ENCODE measurements at regions not wholly inside any gene's neighbourhood (a gene's known extent, or its start where the extent isn't known, plus 50 kb on each side); places are given as distances from the start of the nearest gene placed in this dataset.
"Not testable (repeated sequence)": the region's sequence is repeated elsewhere in the genome, so short reads cannot be mapped to it uniquely, and the experiment has no call there.

- DNase-seq (ENCODE audit: low read depth): no peak
These were observed 51.1 kb upstream of the JADE1 start for GRCh38 chr4:128758314-128758922.

GRCh38 chr4:128757712-128758111 lies 51.8 kb upstream of the JADE1 start:
- no peak for DNase-seq (ENCODE audit: low read depth)

- DNase-seq (ENCODE audit: low read depth): no peak
These were observed 58.1 kb upstream of the JADE1 start for GRCh38 chr4:128751354-128751753.

- not testable (repeated sequence) for DNase-seq (ENCODE audit: low read depth)
These were observed 67.8 kb upstream of the JADE1 start for GRCh38 chr4:128741748-128742147.

GRCh38 chr4:128737098-128737513 lies 72.4 kb upstream of the JADE1 start:
- no peak for DNase-seq (ENCODE audit: low read depth)

- DNase-seq (ENCODE audit: low read depth): no peak
These were observed 73.8 kb upstream of the JADE1 start for GRCh38 chr4:128735714-128736113.

GRCh38 chr4:128728190-128728589 lies 81.3 kb upstream of the JADE1 start:
- DNase-seq (ENCODE audit: low read depth): no peak

- DNase-seq (ENCODE audit: low read depth): no peak
These were observed 81.8 kb upstream of the JADE1 start for GRCh38 chr4:128727658-128728057.

- no peak for DNase-seq (ENCODE audit: low read depth)
These were observed 84.0 kb upstream of the JADE1 start for GRCh38 chr4:128725405-128726055.

- DNase-seq (ENCODE audit: low read depth): no peak
These were observed 86.6 kb upstream of the JADE1 start for GRCh38 chr4:128722911-128723310.

- no peak for DNase-seq (ENCODE audit: low read depth)
These were observed 87.6 kb upstream of the JADE1 start for GRCh38 chr4:128721896-128722295.

- DNase-seq (ENCODE audit: low read depth): no peak
These were observed 89.2 kb upstream of the JADE1 start for GRCh38 chr4:128720270-128720669.

- no peak for DNase-seq (ENCODE audit: low read depth)
These were observed 90.7 kb upstream of the JADE1 start for GRCh38 chr4:128718768-128719167.

- DNase-seq (ENCODE audit: low read depth): no peak
These were observed 93.2 kb upstream of the JADE1 start for GRCh38 chr4:128716338-128716737.

- no peak for DNase-seq (ENCODE audit: low read depth)
These were observed 93.9 kb upstream of the JADE1 start for GRCh38 chr4:128715616-128716015.

GRCh38 chr4:128711361-128711760 lies 98.1 kb upstream of the JADE1 start:
- no peak for DNase-seq (ENCODE audit: low read depth)

GRCh38 chr4:128709268-128709667 lies 100.2 kb upstream of the JADE1 start:
- DNase-seq (ENCODE audit: low read depth): no peak

- no peak for DNase-seq (ENCODE audit: low read depth)
These were observed 101.6 kb upstream of the JADE1 start for GRCh38 chr4:128707864-128708263.

- DNase-seq (ENCODE audit: low read depth): no peak
These were observed 105.6 kb upstream of the JADE1 start for GRCh38 chr4:128703948-128704347.

GRCh38 chr4:128700659-128701350 lies 108.7 kb upstream of the JADE1 start:
- no peak for DNase-seq (ENCODE audit: low read depth)

- no peak for DNase-seq (ENCODE audit: low read depth)
These were observed 111.1 kb upstream of the JADE1 start for GRCh38 chr4:128698386-128698785.

- no peak for DNase-seq (ENCODE audit: low read depth)
These were observed 112.2 kb upstream of the JADE1 start for GRCh38 chr4:128697323-128697722.

GRCh38 chr4:128690011-128690410 lies 119.5 kb upstream of the JADE1 start:
- DNase-seq (ENCODE audit: low read depth): no peak
